ENCODE measurements at regions not wholly inside any gene's neighbourhood (a gene's known extent, or its start where the extent isn't known, plus 50 kb on each side); places are given as distances from the start of the nearest gene placed in this dataset.

GRCh38 chr22:48270731-48271130 is 1508.3 kb downstream of the TBC1D22A start:
- no peaks in the 10 kb centered on the region for H3F3A ChIP-seq (replicated peaks; ENCODE audit: low read depth)
- Mint-ChIP-seq H3K9me3 (no peaks in the 10 kb centered on the region), H3K27ac (no peak overlapping the region), H3K36me3 (ENCODE audit: low read depth) (no peaks in the 10 kb centered on the region), H3K4me1 (peaks cover 14% of the 10 kb centered on the region), H3K4me3 (no peak overlapping the region), H3K27me3 (ENCODE audit: insufficient read depth, low read depth, poor library complexity) (peaks cover 7% of the 10 kb centered on the region)
- H3K79me2 ChIP-seq (replicated peaks; ENCODE audit: insufficient read depth), result no peaks in the 10 kb centered on the region
- no peak for ATAC-seq
- H2AFZ ChIP-seq, result no peak overlapping the region
- TF ChIP-seq EZH2 (IDR thresholded peaks at IDR 0.05; ENCODE audit: low read depth, unreplicated experiment) (no peak), CTCF (conservative IDR thresholded peaks at IDR 0.05; ENCODE audit: low read depth in 2 of 2) (no peak), ETS1 (IDR thresholded peaks at IDR 0.05) (no peak), ZNF331 (CRISPR knock-in tag; IDR thresholded peaks at IDR 0.05; ENCODE audit: low read depth) (no peak), NANOG (IDR thresholded peaks at IDR 0.05; ENCODE audit: borderline replicate concordance) (no peak)
- H4K20me1 ChIP-seq (replicated peaks; ENCODE audit: insufficient read depth), result no peaks in the 10 kb centered on the region
- H3K4me2 ChIP-seq, result no peak overlapping the region
- H3K4me1 ChIP-seq (ENCODE audit: insufficient read depth), result no peaks in the 10 kb centered on the region
- no peak overlapping the region for H3K27ac ChIP-seq (ENCODE audit: low read depth)
- no peak overlapping the region for H3K4me3 ChIP-seq
- H3K27me3 ChIP-seq (ENCODE audit: insufficient read depth), result no peaks in the 10 kb centered on the region
- no peaks in the 10 kb centered on the region for H3K36me3 ChIP-seq (ENCODE audit: insufficient read depth)
- DNase-seq (ENCODE audit: low spot score), result no peak
- no peaks in the 10 kb centered on the region for H3K9me2 ChIP-seq (ENCODE audit: insufficient read depth)

GRCh38 chr22:48268771-48269552 is 1506.5 kb downstream of the TBC1D22A start:
- Histone ChIP-seq H3F3A (replicated peaks; ENCODE audit: low read depth) (no peaks in the 10 kb centered on the region), H3K9me2 (ENCODE audit: insufficient read depth) (no peaks in the 10 kb centered on the region), H3K4me1 (ENCODE audit: insufficient read depth) (no peaks in the 10 kb centered on the region), H3K27me3 (ENCODE audit: insufficient read depth) (no peaks in the 10 kb centered on the region), H3K4me2 (no peak overlapping the region), H3K79me2 (replicated peaks; ENCODE audit: insufficient read depth) (no peaks in the 10 kb centered on the region), H4K20me1 (replicated peaks; ENCODE audit: insufficient read depth) (no peaks in the 10 kb centered on the region), H2AFZ (no peak overlapping the region), H3K27ac (ENCODE audit: low read depth) (no peak overlapping the region), H3K36me3 (ENCODE audit: insufficient read depth) (no peaks in the 10 kb centered on the region; the same call in 1 of the 2 replicates), H3K4me3 (no peak overlapping the region)
- Mint-ChIP-seq H3K4me1 (peaks cover 14% of the 10 kb centered on the region), H3K27me3 (ENCODE audit: insufficient read depth, low read depth, poor library complexity) (peaks cover 8% of the 10 kb centered on the region), H3K4me3 (no peak overlapping the region), H3K36me3 (ENCODE audit: low read depth) (no peaks in the 10 kb centered on the region), H3K9me3 (no peaks in the 10 kb centered on the region), H3K27ac (no peak overlapping the region)
- DNase-seq (ENCODE audit: low spot score), result no peak
- no peak for ATAC-seq
- TF ChIP-seq ZNF462 (CRISPR knock-in tag; IDR thresholded peaks at IDR 0.05), result no peak
- no peak for TF ChIP-seq REST (IDR thresholded peaks at IDR 0.05; ENCODE audit: unreplicated experiment)
- TF ChIP-seq POLR2AphosphoS5 (IDR thresholded peaks at IDR 0.05; ENCODE audit: low read depth), result no peak
- TF ChIP-seq NANOG (IDR thresholded peaks at IDR 0.05; ENCODE audit: borderline replicate concordance), result no peak

All from GM23338 (cell line).